GM10248 (cell line): ENCODE measurements at regions not wholly inside any gene's neighbourhood (a gene's known extent, or its start where the extent isn't known, plus 50 kb on each side); places are given as distances from the start of the nearest gene placed in this dataset.

Source experiments
- CTCF ChIA-PET: fragments of 300-600 bp; sonication (Branson Sonifier 250); formaldehyde crosslinking; extraction: SDS; loops from one replicate; lab custom pipeline; 2021; ENCODE audit warnings: antibody characterized with exemption; lab: Yijun Ruan, JAX
- POLR2A ChIA-PET: fragments of 350-650 bp; sonication (Branson Sonifier 250); formaldehyde crosslinking; extraction: SDS; loops from one replicate; lab custom pipeline; 2020; ENCODE audit warnings: antibody characterized with exemption; lab: Yijun Ruan, JAX
- DNase-seq: peaks from one replicate; pipeline ENCODE4 v3.0.0; 2012; ENCODE audit errors: extremely low spot score
- CTCF ChIP-seq: IDR thresholded peaks from 2 replicates; pipeline ENCODE4 v1.5.1; 2012; ENCODE audit warnings: mild to moderate bottlenecking, low read depth; ENCODE audit errors: extremely low read depth, missing control alignments, control extremely low read depth

- no peak for TF ChIP-seq CTCF
- ChIA-PET POLR2A (no interaction called here), CTCF (interaction anchor here (1.0 to 3.3 kb wide), 2 partner anchors 12 to 16 kb away, joined by 3 to 15 read pairs; no protein-coding TSS in a partner anchor)
- peak; percentile 62 for DNase-seq
These were observed 65.6 kb downstream of the UFM1 start for GRCh38 chr13:38415233-38415632.

GRCh38 chr13:38417241-38417640 lies 67.6 kb downstream of the UFM1 start:
- ChIA-PET CTCF (no interaction called here), POLR2A (no interaction called here)
- DNase-seq, result no peak
- TF ChIP-seq CTCF, result no peak

- no peak for DNase-seq
- peak; percentile 17 for TF ChIP-seq CTCF
- ChIA-PET CTCF (no interaction called here), POLR2A (no interaction called here)
These were observed 68.1 kb downstream of the UFM1 start for GRCh38 chr13:38417727-38418126.

- ChIA-PET POLR2A (no interaction called here), CTCF (interaction anchor here (1.3 kb wide), 1 partner anchor 8 kb away, joined by 3 read pairs; no protein-coding TSS in a partner anchor)
- DNase-seq, result no peak
- TF ChIP-seq CTCF, result no peak
These were observed 68.6 kb downstream of the UFM1 start for GRCh38 chr13:38418286-38418685.

- POLR2A ChIA-PET, result no interaction called here
- no peak for DNase-seq
- no peak for TF ChIP-seq CTCF
- CTCF ChIA-PET, result interaction anchor here (1.3 kb wide), 2 partner anchors 7 to 11 kb away, joined by 3 to 4 read pairs; no protein-coding TSS in a partner anchor
These were observed 69.7 kb downstream of the UFM1 start for GRCh38 chr13:38419312-38419873.

GRCh38 chr13:38421590-38422560 lies 72.2 kb downstream of the UFM1 start:
- CTCF ChIA-PET, result interaction anchor here (0.8 to 1.7 kb wide), 3 partner anchors 10 to 388 kb away, joined by 3 read pairs; no protein-coding TSS in a partner anchor
- POLR2A ChIA-PET, result interaction anchor here (0.7 kb wide), 1 partner anchor 76 kb away, joined by 6 read pairs; no protein-coding TSS in a partner anchor
- TF ChIP-seq CTCF, result no peak

More at GRCh38 chr13:38421590-38422560, 72.2 kb downstream of the UFM1 start:
- DNase-seq, result no peak
